ENCODE measurements at regions not wholly inside any gene's neighbourhood (a gene's known extent, or its start where the extent isn't known, plus 50 kb on each side); places are given as distances from the start of the nearest gene placed in this dataset.
A peak's percentile ranks its signal among the peaks of the same experiment; 100 is the strongest.
"Not testable (repeated sequence)": the region's sequence is repeated elsewhere in the genome, so short reads cannot be mapped to it uniquely, and the experiment has no call there.

GRCh38 chr20:43331906-43332305 lies 125.8 kb upstream of the SRSF6 start:
- Histone ChIP-seq H3K36me3 (ENCODE audit: low read depth) (no peaks in the 10 kb centered on the region), H3K4me3 (no peak overlapping the region), H3K4me1 (ENCODE audit: low read depth) (no peaks in the 10 kb centered on the region), H3K9me3 (peaks cover 22% of the 10 kb centered on the region)
- ATAC-seq (no peak), DNase-seq (peak in 1 of 3 donors; percentile 11)
- intact Hi-C loops (cut with DNase I, micrococcal nuclease) = no loop called here
- no peak for TF ChIP-seq CTCF (IDR thresholded peaks at IDR 0.05)

- intact Hi-C loops (cut with DNase I, micrococcal nuclease) = no loop called here
- Histone ChIP-seq H3K4me1 (ENCODE audit: low read depth) (no peaks in the 10 kb centered on the region), H3K4me3 (no peak overlapping the region), H3K9me3 (peaks cover 1% of the 10 kb centered on the region), H3K36me3 (ENCODE audit: low read depth) (no peaks in the 10 kb centered on the region)
- DNase-seq (no peak), ATAC-seq (no peak)
- TF ChIP-seq CTCF (IDR thresholded peaks at IDR 0.05) = no peak
Observed at GRCh38 chr20:43328697-43329096, 129.0 kb upstream of the SRSF6 start.

- DNase-seq; H3K4me3 ChIP-seq; H3K9me3 ChIP-seq; ATAC-seq; H3K36me3 ChIP-seq (ENCODE audit: low read depth); intact Hi-C loops (cut with DNase I, micrococcal nuclease); H3K4me1 ChIP-seq (ENCODE audit: low read depth): not testable (repeated sequence)
Observed at GRCh38 chr20:43327234-43327633, 130.5 kb upstream of the SRSF6 start.

- H3K36me3 ChIP-seq (ENCODE audit: low read depth) = no peaks in the 10 kb centered on the region
- no peak overlapping the region for H3K4me3 ChIP-seq
- H3K9me3 ChIP-seq = no peaks in the 10 kb centered on the region
- intact Hi-C loops (cut with DNase I, micrococcal nuclease) = no loop called here
- ATAC-seq = no peak
- H3K4me1 ChIP-seq (ENCODE audit: low read depth) = no peaks in the 10 kb centered on the region
- no peak for DNase-seq
- no peak for TF ChIP-seq CTCF (IDR thresholded peaks at IDR 0.05)
Observed at GRCh38 chr20:43325926-43326325, 131.8 kb upstream of the SRSF6 start.

GRCh38 chr20:43323592-43323991 lies 133.9 kb upstream of the PTPRT start:
- Histone ChIP-seq H3K36me3 (ENCODE audit: low read depth) (no peaks in the 10 kb centered on the region), H3K9me3 (no peaks in the 10 kb centered on the region), H3K4me3 (no peak overlapping the region), H3K4me1 (ENCODE audit: low read depth) (no peaks in the 10 kb centered on the region)
- intact Hi-C loops (cut with DNase I, micrococcal nuclease) = no loop called here
- TF ChIP-seq CTCF (IDR thresholded peaks at IDR 0.05) = no peak
- DNase-seq (no peak), ATAC-seq (no peak)

- no peak for ATAC-seq
- H3K4me3 ChIP-seq = no peak overlapping the region
- H3K9me3 ChIP-seq = no peaks in the 10 kb centered on the region
- intact Hi-C loops (cut with DNase I, micrococcal nuclease) = no loop called here
- no peaks in the 10 kb centered on the region for H3K4me1 ChIP-seq (ENCODE audit: low read depth)
- DNase-seq = peak in 1 of 3 donors; percentile 4
- H3K36me3 ChIP-seq (ENCODE audit: low read depth) = no peaks in the 10 kb centered on the region
- TF ChIP-seq CTCF (IDR thresholded peaks at IDR 0.05) = no peak
Observed at GRCh38 chr20:43322851-43323250, 133.1 kb upstream of the PTPRT start.
